K562 (cell line): ENCODE measurements at regions not wholly inside any gene's neighbourhood (a gene's known extent, or its start where the extent isn't known, plus 50 kb on each side); places are given as distances from the start of the nearest gene placed in this dataset.

Source experiments
- ATF3 ChIP-seq, 2 experiments: fragments of 450-650 bp in 1 of 2; sonication (generic) in 1 of 2; formaldehyde crosslinking in 1 of 2; IDR thresholded peaks in 1 of 2; conservative IDR thresholded peaks in 1 of 2; 2 replicates each; pipeline versions ENCODE4 v1.6.1 to v1.8.1; 2016 to 2023; ENCODE audit warnings: mild to moderate bottlenecking in 2 of 2, moderate library complexity in 2 of 2, inconsistent platforms in 1 of 2, missing genetic modification reagents in 1 of 2
- CAMTA2 ChIP-seq: fragments of 250-450 bp; sonication (Bioruptor Pico); conservative IDR thresholded peaks from 2 replicates; pipeline ENCODE4 v1.5.1; 2022
- FOXP4 ChIP-seq: sonication (generic); formaldehyde crosslinking; IDR thresholded peaks from 2 replicates; pipeline ENCODE4 v1.8.0; 2022; ENCODE audit warnings: mild to moderate bottlenecking, missing genetic modification reagents, borderline replicate concordance
- PKNOX1 ChIP-seq: fragments of 450-650 bp; IDR thresholded peaks from 2 replicates; pipeline ENCODE4 v1.6.1; 2016
- RAD21 ChIP-seq, 2 experiments: fragments of 250-450 bp in 1 of 2; fragments of 450-650 bp in 1 of 2; sonication (Bioruptor Pico) in 1 of 2; formaldehyde crosslinking in 1 of 2; IDR thresholded peaks in 1 of 2; conservative IDR thresholded peaks in 1 of 2; 2 replicates each; pipeline versions ENCODE4 v1.4.0 to v1.8.0; 2020 to 2022; ENCODE audit warnings: mild to moderate bottlenecking in 2 of 2, moderate library complexity in 1 of 2
- RBBP5 ChIP-seq: fragments of 200-600 bp; sonication (generic); IDR thresholded peaks from 2 replicates; pipeline ENCODE4 v1.6.1; 2012; ENCODE audit warnings: borderline replicate concordance, mild to moderate bottlenecking, low read length, control low read depth, inconsistent platforms; ENCODE audit not compliant: insufficient read depth, poor library complexity, severe bottlenecking
- TCF7L2 ChIP-seq: fragments of 150-350 bp; IDR thresholded peaks from 2 replicates; pipeline ENCODE4 v1.6.1; 2016; ENCODE audit warnings: low read depth, mild to moderate bottlenecking, low read length, moderate library complexity
- ZBTB17 ChIP-seq: fragments of 450-650 bp; formaldehyde crosslinking; IDR thresholded peaks from 2 replicates; pipeline ENCODE4 v1.4.0; 2020; ENCODE audit warnings: mild to moderate bottlenecking
- ZFX ChIP-seq: sonication (generic); formaldehyde crosslinking; IDR thresholded peaks from 2 replicates; pipeline ENCODE4 v1.8.0; 2022; ENCODE audit warnings: mild to moderate bottlenecking, missing genetic modification reagents, moderate library complexity
- ZNF134 ChIP-seq: fragments of 250-450 bp; sonication (Bioruptor Pico); conservative IDR thresholded peaks from 2 replicates; pipeline ENCODE4 v1.4.0; 2020
- ZNF41 ChIP-seq: fragments of 250-450 bp; sonication (Bioruptor Pico); conservative IDR thresholded peaks from 2 replicates; pipeline ENCODE4 v1.4.0; 2020; ENCODE audit warnings: mild to moderate bottlenecking

- TF ChIP-seq FOXP4 (CRISPR knock-in tag) (no peak), ZNF41 (CRISPR knock-in tag) (no peak), CAMTA2 (CRISPR knock-in tag) (no peak), ZFX (CRISPR knock-in tag) (no peak), TCF7L2 (no peak), RBBP5 (no peak), RAD21 (CRISPR knock-in tag; conservative IDR thresholded peaks at IDR 0.05 in 1 of 2, IDR thresholded peaks at IDR 0.05 in 1 of 2) (no peak), ZBTB17 (no peak), PKNOX1 (no peak), ATF3 (IDR thresholded peaks at IDR 0.05) (no peak), ATF3 (CRISPR knock-in tag; conservative IDR thresholded peaks at IDR 0.05) (no peak), ZNF134 (CRISPR knock-in tag) (no peak)
These were observed 186.4 kb downstream of the BLID start (continued) for GRCh38 chr11:121929581-121929980.
